NCI-H82 treated with DMSO at 0.1 percent for 48 hours (cell line): ENCODE measurements at regions not wholly inside any gene's neighbourhood (a gene's known extent, or its start where the extent isn't known, plus 50 kb on each side); places are given as distances from the start of the nearest gene placed in this dataset.
A peak's percentile ranks its signal among the peaks of the same experiment; 100 is the strongest.
"Not testable (repeated sequence)": the region's sequence is repeated elsewhere in the genome, so short reads cannot be mapped to it uniquely, and the experiment has no call there.

ENCODE experiments used
- DNase-seq: peaks from one replicate; lab custom pipeline; 2025; ENCODE audit not compliant: unreplicated experiment; lab: John Stamatoyannopoulos, UW

DNA sequence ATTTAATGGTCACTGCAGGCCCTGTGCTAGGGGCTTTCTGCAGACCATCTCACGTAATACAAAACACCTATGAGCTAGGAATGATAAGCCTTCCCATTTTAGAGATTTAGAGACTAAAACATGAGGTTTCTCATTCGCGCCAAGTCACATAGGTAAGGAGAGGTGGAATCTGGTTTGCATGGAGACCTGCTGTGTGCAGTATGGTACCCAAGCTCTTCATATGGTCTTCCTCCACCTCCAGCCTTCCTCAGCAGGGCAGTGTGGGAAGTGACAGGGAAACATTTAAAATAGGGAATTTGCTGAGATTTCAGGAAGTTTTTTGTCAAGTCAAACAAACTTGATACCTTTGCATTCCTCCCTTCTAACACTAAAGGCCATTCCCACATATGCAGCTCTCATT lies 337.6 kb downstream of the IL20RB start:
- no peak for DNase-seq

DNA sequence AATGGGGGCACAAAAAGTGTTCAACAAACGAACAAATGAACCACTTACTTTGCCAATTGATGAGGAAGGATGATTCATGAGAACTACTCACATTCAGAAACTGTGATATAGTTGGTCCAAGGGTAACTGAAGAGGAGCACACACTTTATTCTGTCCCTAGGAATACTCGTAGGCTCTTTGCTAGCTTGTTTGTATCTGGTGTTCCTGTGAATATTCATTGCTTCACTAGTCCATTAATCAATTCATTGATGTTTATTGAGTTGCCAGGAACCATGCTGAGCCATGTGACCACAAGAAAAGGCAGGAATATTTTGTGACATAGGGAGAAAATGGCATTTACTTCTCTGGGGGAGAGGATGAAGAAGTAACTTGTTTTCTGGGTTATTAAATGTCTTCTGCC lies 338.3 kb downstream of the IL20RB start:
- DNase-seq = no peak

DNA sequence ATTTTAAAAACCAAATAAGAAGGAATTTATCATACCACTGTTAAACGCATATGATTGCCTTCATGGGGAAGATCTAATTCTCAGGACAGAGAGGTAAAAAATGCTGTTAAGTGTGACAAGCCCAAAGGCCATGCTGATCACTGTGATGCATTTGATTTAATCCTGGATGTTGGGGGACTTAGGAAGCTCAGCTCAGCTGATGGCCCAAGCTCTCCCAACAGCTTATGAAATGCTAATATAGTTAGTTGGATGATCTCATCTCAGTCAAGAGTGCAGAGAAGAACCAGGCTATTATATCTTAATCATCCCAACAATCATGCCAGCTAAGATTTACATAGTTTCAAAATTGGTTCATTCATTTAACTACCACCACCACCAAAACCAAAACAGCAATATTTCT lies 340.0 kb downstream of the IL20RB start:
- DNase-seq = peak; percentile 25

DNA sequence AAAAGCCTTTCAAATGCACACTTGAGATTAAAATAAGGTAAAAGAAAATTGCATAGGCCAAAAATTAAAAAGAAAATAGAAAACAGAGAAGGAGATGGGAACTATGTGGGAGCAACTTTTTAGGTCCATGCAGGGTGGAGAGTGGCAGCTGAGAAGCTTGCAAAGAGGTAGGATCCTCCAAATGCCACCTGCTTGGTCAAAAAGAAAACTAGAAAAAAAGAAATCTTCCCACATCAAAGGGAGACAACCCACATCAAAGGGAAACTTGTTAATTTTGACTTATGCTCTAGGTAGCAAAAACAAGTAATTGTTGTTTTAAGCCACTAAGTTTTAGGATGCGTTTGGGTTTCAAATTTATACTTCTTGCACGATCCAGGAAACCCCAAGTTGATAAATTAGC lies 342.9 kb downstream of the IL20RB start:
- no peak for DNase-seq

DNA sequence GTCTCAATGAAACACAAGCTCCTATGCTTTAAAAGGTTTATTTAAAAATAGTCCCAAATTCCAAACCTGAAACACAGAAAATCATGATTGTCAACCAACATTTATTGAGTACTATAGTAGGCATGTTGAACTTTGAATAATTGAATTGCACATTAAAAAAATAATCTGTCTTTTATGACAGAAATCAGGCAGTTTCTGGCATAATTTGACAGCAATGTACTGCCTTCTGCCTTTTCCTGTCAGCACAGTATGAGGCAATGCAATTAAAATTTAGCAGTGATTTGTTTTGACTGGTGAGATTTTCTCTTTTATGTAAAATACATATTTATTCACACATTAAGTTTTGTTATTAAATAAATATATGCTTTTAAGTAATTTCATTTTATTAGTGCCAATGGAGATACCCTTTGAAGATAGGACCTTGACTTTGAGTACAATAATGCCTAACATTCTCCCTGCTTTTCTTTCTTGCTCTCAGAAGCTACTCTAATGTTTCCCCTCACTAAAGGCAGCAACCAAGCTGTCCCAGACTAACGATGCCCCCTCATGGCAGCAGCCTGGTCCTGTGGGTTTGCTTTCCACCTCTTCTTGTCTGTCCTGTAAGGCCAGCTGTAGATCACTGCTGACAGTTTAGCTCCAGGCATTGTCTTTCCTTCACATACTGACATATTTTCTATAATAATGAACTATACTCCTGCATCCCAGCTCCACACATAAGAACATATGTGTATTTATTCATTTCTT lies 346.7 kb downstream of the IL20RB start:
- no peak for DNase-seq

DNA sequence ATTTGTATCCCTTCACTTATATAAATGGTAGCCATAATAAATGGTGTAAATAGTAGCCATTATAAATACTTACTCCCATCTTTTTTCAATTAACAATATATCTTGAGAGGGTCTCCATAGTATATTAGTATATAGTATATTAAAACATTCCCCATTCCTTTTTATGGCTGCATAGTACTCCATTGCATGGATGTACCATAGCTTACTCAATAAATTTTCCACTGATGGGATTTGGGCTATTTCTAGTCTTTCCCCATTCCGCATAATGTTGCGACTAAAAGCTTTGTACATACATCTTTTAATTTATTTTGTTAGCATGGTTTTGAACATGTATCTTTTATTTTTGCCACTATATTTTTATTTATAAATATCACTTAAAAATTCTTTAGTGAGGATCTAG lies 366.3 kb downstream of the IL20RB start:
- DNase-seq = no peak

DNA sequence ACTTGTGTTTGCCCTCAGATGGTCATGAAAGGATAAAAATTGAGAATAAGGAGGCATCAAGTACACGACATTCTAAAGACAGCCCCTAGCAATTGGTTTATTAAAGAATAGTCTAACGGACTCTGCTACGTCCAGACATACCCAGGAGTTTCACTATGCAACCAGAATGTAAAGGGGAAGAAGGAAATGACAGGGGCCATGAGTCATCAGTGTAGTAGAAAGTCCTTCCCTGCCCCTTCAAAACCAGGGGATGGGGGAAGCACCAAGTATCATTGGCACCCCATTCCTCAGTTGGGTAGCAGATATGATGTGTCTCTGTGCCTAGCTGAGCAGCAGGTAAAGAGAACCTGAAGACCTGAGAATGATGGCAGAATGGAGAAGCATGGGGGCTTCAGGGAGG lies 367.4 kb downstream of the IL20RB start:
- no peak for DNase-seq

DNA sequence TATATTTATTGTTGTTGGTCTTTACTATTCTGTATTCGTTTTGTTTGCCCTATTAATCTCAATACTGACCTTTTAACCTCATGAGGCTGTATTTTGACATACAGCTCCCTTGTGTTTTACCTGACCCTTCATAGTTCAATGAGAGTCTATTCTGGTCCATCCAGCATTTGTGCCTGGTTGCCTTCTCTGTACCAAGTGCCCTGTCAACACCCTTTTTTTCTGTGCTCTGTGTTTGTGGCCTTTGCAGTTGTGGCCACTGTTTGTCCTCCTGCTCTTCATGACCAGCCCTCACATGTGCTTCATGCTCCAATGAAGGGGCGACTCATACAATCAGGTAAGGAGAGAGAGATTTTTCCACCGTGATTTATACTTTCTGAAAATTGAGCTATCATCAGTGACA lies 368.2 kb downstream of the IL20RB start:
- no peak for DNase-seq

DNA sequence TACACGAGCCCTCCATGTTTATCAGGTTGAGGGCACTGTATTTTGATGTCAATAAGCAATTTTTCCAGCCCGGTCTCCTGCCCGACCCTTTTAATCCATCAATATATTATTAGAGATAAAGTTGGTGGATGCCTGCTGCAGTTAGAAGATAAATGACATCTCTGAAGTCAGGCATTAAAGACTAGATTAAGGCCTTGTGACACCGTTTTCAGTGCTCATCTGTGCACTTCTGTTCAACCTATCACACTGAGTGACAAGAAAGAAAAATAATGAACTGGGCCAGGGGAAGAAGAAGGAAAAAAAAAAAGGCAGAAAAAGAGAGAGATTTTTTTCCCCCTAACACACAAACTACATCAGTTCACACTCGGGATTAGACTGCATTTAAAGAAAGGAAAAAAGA lies 371.8 kb downstream of the IL20RB start:
- no peak for DNase-seq

DNA sequence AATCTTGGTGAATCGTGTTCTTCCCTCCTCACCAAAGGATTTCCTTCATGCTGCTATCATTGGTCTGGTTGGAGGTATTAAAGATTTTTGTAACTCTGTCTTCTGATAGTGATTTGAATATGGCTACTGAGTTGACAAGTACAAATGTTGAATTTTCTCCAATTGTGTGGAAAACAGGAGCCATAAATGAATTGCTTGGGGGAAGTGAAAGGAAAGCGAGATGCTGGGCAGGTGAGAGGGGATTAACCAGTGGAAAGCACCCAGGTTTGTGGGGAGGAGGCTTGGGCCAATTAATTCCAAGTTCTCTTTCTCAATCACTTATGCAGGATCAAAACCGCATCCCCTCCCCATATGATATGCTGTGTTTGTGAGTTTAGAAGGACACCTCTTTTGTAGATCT lies 372.5 kb downstream of the IL20RB start:
- DNase-seq = no peak

DNA sequence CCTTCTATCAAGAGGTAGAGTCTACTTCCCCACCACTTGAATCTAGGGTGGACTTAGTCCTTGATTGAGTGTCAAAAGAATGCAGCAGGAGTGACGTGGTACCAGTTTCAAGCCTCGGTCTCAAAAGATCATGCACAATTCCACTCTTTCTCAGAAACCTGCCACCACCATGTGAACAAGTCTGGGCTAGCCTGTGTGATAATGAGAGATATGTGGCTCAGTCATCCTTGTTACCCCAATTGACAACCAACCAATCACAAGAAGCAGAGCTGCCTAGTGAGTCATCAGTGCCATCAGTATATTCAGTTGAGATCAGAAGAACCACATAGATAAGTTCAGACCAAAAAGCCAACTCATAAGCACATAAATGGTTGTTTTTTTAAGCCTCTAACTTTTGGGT lies 374.5 kb downstream of the IL20RB start:
- DNase-seq = no peak

DNA sequence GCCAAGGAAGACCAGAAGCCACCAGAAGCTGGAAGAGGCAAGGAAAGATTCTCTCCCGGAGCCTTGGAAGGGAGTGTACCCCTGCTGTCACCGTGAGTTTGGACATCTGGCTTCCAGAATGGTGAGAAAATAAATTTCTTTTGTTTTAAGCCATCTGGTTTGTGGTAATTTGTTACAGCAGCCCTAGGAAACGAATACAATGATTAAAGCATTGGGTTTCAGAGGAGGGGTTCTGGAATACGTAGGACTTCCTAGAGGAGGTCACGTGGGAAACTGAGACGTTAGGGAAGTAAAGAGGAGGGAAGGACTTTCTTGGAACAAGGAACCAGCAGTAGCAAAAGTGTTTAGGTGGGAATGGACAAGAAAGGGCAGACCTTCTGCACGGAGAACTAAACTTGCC lies 377.7 kb downstream of the IL20RB start:
- DNase-seq = no peak

DNA sequence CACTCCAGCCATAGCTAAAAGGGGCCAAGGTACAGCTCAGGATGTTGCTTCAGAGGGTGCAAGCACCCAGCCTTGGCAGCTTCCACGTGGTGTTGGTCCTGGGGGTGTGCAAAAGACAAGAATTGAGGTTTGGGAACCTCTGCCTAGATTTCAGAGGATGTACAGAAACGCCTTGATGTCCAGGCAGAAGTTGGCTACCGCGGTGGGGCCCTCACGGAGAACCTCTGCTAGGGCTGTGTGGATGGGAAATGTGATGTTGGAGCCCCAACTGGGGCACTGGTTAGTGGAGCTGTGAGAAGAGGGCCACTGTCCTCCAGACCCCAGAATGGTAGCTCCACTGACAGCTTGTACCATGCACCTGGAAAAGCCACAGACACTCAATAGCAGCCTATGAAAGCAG lies 380.6 kb downstream of the IL20RB start:
- DNase-seq = not testable (repeated sequence)

DNA sequence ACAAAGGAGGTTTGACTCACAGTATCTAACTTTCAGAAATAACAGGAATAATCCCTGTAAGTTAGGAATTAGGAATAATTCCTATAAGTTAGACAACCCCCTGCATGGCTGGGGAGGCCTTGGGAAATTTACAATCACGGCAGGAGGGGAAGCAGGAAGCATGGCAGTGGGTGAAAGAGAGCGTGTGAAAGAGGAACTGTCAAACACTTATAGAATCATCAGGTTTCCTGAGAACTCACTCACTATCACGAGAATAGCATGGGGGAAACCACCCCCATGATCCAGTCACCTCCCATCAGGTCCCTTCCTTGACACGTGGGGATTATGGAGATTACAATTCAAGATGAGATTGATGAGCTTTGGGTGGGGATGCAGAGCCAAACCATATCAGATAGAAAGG lies 385.5 kb downstream of the IL20RB start:
- no peak for DNase-seq

DNA sequence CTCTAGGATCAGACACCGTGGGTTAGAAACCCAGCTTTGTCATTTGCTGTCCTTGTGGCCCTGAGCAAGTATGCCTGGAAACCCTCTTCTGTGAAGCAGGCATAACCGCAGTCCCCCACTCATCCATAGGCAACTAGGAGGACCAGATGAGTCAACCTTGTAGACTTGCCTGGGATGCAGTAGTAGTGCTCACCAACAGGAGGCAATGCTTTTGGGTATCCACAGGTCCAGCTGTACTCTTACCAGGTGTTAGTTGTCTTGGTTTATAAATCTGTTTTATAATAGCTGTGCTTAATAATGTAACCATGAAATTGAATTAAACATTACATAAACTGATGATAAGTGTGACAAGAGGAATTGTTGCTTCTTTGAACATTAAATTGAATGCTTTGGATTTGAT lies 389.3 kb downstream of the IL20RB start:
- no peak for DNase-seq

DNA sequence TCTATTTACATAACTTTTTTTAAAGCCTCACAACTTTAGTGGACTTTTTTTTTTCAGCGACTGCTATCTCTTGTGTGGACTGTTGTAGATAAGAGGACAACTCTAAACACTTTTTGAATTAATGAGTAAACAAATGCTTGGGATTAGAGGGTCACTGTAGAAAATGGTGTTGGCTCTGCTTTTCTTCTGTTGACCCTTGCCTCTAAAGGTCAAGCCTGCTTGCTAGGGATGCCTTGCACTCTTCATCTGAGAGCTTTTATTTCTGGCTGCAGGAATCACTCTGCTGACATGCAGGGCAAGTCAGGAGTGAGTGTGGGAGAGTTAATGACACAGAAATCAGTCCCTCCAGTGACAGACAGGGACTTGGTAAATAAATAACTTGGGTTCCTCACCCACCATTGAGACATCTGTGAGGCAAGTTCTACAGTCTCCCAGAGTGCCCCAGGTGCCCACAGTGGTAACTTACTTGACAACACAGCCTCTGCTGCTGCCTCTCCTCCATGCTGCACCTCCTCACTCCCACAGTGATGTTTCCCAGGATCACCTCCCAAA lies 390.1 kb downstream of the IL20RB start:
- DNase-seq = no peak

DNA sequence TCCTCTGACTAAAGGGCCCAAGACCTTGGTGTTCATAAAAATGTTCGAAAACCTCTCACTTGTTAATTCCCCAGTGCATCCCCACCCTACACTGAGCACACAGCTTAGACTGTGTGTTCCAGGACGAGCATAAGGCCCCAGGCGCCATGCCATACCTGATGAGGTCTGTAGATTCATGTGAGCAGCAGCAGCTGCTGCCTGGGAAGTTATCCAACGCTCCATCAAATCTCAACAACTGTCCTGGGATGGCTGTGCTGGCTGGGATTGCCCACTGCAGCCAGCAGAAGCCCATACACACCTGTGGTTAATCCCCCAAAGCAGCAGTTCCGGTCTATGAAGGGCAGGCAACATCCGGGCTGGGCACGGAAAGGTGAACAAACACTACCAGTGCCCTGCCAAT lies 391.2 kb downstream of the IL20RB start:
- DNase-seq = no peak

DNA sequence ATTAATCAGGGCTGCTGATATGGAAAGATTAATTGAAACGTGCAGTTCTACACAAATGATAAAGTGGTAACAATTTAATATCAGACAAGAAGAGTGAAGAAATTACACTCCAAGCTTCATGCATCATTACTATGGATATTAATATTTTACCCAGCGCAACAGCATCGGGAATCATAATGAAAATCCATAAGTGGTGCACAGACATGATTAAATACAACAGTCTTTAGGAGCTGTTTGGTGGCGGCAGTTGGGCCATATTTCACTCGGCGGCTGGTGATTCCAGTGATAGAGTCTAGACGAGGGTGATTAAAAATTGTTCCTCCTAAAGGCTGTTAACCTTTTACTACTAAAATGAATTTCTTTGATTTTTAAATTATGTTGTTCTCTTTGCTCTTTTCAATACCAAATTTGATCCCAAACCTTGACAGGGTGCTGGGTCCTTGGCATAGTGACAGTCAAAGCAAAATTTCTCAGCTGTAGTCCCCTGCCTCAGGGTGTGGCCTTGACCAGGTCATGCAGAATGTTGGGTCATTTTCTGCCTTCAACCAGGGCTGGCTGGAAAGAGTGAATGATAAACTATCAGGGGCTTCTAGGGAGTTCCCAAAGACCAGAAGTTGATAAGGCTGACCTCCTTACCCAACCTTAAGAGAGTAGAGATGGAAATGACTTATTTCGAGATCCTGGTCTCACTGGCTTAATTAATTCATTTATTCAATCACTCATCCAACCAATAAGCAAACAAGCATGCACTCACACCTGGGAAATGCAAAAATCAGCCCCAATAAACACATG lies 392.0 kb downstream of the IL20RB start:
- no peak for DNase-seq

DNA sequence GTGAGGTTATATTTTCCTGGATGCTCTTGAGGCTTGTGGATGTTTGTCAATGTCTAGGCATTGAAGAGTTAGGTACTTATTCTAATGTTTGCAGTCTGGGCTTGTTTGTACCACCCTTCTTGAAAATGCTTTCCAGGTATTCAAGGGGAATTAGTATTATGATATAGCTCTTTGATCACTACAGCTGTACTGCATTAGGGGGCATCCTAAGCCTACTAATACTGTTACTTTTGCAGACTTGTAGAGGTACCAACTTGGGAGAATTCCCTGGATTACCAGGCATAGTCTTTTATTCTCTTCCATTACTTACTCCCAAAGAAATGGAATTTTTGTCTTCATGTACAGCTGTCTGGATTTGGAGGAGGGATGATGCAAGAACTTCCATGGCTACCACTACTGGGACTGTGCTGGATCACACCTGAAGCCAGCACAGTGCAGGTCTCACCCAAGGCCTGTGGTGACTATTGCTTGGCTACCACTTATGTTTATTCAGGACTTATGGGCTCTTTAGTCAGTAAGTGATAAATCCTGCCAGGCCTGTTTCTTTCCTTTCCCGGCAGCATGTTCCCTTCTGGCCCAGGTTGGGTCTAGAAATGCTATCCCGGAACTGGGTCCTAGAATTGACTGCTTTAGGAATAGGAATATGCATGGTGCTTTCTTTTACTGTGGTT lies 402.9 kb downstream of the IL20RB start:
- DNase-seq = no peak

DNA sequence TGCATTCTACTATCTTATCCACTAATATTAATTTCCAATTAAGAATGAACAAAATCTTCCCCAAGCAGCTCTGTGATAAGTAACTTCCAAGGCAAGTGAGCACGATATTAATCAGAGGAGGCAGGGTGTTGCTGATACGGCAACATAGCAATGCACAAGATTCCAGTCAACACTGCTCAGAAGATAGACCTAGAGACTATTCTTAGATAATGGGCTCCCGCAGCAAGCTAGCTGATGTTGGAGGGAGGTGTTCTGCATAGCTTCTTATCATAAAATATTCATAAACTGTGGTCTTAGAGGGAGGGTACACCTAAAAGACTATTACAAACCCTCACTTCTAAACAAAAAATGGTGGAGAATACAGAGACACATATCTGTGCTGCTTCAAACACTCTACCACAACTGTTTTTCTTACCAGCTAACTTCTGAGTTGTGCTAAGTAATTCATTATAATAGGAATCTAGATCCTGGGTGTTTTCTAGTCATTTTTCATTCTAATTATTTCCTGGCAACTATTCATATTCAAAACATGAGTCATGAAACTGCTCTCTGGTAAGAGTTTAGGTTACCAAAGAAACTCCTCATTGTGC lies 382.0 kb upstream of the SOX14 start:
- DNase-seq = no peak

DNA sequence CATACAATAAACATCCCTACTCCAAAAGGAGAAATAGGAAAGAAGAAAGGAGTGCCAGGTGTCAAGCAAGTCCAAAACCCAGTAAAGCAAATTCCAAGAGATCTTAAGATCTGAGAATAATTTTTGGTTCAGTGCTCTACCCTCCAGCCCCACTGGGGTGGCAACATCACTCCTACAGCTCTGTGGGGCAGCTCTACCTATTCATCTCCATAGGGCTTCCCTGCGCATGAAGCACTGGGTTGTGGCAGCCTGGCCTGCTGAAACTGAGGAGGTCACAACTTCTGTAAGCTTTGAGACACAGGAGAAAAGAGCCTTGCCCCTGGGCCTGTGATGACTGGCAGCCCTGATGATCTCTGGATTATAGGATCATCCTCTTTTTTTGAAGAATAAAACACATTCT lies 378.2 kb upstream of the SOX14 start:
- no peak for DNase-seq
